ENCODE measurements at regions not wholly inside any gene's neighbourhood (a gene's known extent, or its start where the extent isn't known, plus 50 kb on each side); places are given as distances from the start of the nearest gene placed in this dataset.

- H3K36me3 ChIP-seq (ENCODE audit: insufficient read depth, low read length): no peaks in the 10 kb centered on the region
- H3K27me3 ChIP-seq (ENCODE audit: control insufficient read depth in 1 of 2, insufficient read depth in 2 of 2, low read length in 2 of 2): no peaks in the 10 kb centered on the region
- H3K4me1 ChIP-seq (ENCODE audit: insufficient read depth, low read length): peaks cover 9% of the 10 kb centered on the region
- no peak overlapping the region for H3K4me3 ChIP-seq (ENCODE audit: low read depth in 1 of 2, low read length in 2 of 2)
- no peak overlapping the region for H3K27ac ChIP-seq (ENCODE audit: low read depth, low read length)
- no peak overlapping the region for H3K9ac ChIP-seq (ENCODE audit: low read length)
- H3K9me3 ChIP-seq (ENCODE audit: low read length): no peaks in the 10 kb centered on the region
These were observed 233.0 kb upstream of the FAM83B start for GRCh38 chr6:54613596-54613995.

GRCh38 chr6:54614499-54615195 is 231.9 kb upstream of the FAM83B start:
- H3K27me3 ChIP-seq (ENCODE audit: control insufficient read depth in 1 of 2, insufficient read depth in 2 of 2, low read length in 2 of 2): no peaks in the 10 kb centered on the region
- H3K9ac ChIP-seq (ENCODE audit: low read length): no peak overlapping the region
- H3K4me3 ChIP-seq (ENCODE audit: low read depth in 1 of 2, low read length in 2 of 2): no peak overlapping the region
- H3K36me3 ChIP-seq (ENCODE audit: insufficient read depth, low read length): no peaks in the 10 kb centered on the region
- no peaks in the 10 kb centered on the region for H3K9me3 ChIP-seq (ENCODE audit: low read length)
- H3K4me1 ChIP-seq (ENCODE audit: insufficient read depth, low read length): peaks cover 9% of the 10 kb centered on the region
- H3K27ac ChIP-seq (ENCODE audit: low read depth, low read length): no peak overlapping the region

DNA sequence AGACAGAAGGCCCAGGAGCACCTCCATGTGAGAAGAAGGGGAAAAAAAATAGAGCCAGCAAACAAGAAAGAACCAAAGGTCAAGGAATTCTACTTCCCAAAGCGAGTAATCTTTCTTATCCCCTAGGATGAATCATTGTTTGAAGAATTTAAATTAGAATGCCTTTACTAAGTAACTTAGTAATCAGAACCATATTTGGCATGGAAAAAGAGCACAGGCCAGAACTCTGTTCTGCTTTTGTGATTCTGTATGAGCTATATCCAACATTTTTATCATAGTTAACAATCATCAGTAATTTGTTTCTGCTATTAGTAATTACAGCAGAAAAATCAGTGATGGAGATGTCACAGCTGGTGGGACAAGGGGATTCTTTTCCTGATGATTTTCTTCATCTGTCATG is 228.8 kb upstream of the FAM83B start:
- H3K4me1 ChIP-seq (ENCODE audit: insufficient read depth, low read length): peaks cover 9% of the 10 kb centered on the region
- H3K36me3 ChIP-seq (ENCODE audit: insufficient read depth, low read length): no peaks in the 10 kb centered on the region
- H3K9ac ChIP-seq (ENCODE audit: low read length): no peak overlapping the region
- no peak overlapping the region for H3K4me3 ChIP-seq (ENCODE audit: low read depth in 1 of 2, low read length in 2 of 2)
- no peak overlapping the region for H3K27ac ChIP-seq (ENCODE audit: low read depth, low read length)
- H3K9me3 ChIP-seq (ENCODE audit: low read length): no peaks in the 10 kb centered on the region
- H3K27me3 ChIP-seq (ENCODE audit: control insufficient read depth in 1 of 2, insufficient read depth in 2 of 2, low read length in 2 of 2): no peaks in the 10 kb centered on the region

- no peak overlapping the region for H3K27ac ChIP-seq (ENCODE audit: low read depth, low read length)
- H3K9ac ChIP-seq (ENCODE audit: low read length): no peak overlapping the region
- no peaks in the 10 kb centered on the region for H3K9me3 ChIP-seq (ENCODE audit: low read length)
These were observed 228.0 kb upstream of the FAM83B start for GRCh38 chr6:54618572-54618971.

DNA sequence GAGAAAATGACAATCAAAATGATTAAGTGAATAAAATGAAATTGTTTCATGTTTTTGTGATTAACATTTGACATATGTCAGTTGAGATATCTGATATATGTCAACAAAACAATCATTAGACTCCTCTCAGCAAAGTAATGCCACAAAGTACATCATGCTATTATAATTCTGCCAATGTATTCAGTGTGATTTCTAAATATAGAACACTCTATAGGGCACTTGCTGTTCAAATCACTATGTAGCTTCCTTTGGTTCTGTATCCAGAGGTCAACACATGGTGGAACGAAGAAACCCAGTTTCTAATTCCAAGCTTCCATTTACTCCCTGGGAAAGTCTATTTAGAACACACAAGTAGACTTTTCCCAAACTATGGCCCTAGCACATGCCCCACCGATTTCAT is 227.5 kb upstream of the FAM83B start:
- no peak overlapping the region for H3K9ac ChIP-seq (ENCODE audit: low read length)
- H3K27me3 ChIP-seq (ENCODE audit: control insufficient read depth in 1 of 2, insufficient read depth in 2 of 2, low read length in 2 of 2): no peaks in the 10 kb centered on the region
- H3K9me3 ChIP-seq (ENCODE audit: low read length): no peaks in the 10 kb centered on the region
- H3K27ac ChIP-seq (ENCODE audit: low read depth, low read length): no peak overlapping the region
- H3K36me3 ChIP-seq (ENCODE audit: insufficient read depth, low read length): no peaks in the 10 kb centered on the region
- no peak overlapping the region for H3K4me3 ChIP-seq (ENCODE audit: low read depth in 1 of 2, low read length in 2 of 2)
- peaks cover 9% of the 10 kb centered on the region for H3K4me1 ChIP-seq (ENCODE audit: insufficient read depth, low read length)

More at GRCh38 chr6:54618572-54618971, 228.0 kb upstream of the FAM83B start:
- Histone ChIP-seq H3K4me1 (ENCODE audit: insufficient read depth, low read length) (peaks cover 9% of the 10 kb centered on the region), H3K4me3 (ENCODE audit: low read depth in 1 of 2, low read length in 2 of 2) (no peak overlapping the region), H3K27me3 (ENCODE audit: control insufficient read depth in 1 of 2, insufficient read depth in 2 of 2, low read length in 2 of 2) (no peaks in the 10 kb centered on the region), H3K36me3 (ENCODE audit: insufficient read depth, low read length) (no peaks in the 10 kb centered on the region)

DNA sequence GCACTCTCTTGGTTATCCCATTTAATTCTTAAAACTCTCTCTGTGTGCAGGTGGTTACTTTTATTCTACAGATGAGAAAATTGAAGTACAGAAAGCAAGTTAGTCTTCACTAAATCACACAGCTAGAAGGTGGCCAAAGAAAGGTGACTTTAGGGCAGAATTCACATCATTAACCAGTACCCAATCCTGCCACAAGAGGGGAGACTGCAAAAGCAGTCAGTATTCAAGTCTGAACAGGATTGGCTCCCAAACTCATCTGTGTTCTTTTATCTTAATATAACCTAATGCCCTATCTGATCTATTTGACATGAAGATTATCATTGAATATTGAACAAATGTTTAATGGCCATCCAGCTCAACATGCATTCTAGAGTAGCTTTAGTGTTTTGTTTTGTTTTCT is 225.3 kb upstream of the FAM83B start:
- no peaks in the 10 kb centered on the region for H3K9me3 ChIP-seq (ENCODE audit: low read length)
- H3K4me3 ChIP-seq (ENCODE audit: low read depth in 1 of 2, low read length in 2 of 2): no peak overlapping the region
- H3K27ac ChIP-seq (ENCODE audit: low read depth, low read length): no peak overlapping the region
- H3K36me3 ChIP-seq (ENCODE audit: insufficient read depth, low read length): no peaks in the 10 kb centered on the region
- no peak overlapping the region for H3K9ac ChIP-seq (ENCODE audit: low read length)
- H3K27me3 ChIP-seq (ENCODE audit: control insufficient read depth in 1 of 2, insufficient read depth in 2 of 2, low read length in 2 of 2): no peaks in the 10 kb centered on the region
- peaks cover 9% of the 10 kb centered on the region for H3K4me1 ChIP-seq (ENCODE audit: insufficient read depth, low read length)

DNA sequence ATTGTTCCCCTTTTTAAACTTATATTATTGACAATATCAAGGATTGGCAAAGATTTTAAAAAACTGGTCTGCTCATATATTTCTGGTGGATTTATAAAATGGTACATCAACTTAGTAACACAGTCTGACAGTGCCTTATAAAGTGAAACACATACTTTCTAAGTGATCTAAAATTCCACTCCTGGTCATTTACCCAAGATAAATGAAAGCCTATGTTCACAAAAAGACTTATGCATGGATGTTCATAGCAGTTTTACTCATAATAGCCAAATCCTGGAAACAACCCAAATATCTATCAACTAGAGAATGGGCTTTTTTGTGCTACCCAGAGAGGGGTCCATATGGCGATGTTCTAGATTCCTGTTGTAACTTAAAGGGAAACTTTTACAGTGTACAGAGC is 222.4 kb upstream of the FAM83B start:
- Histone ChIP-seq H3K27me3 (ENCODE audit: control insufficient read depth in 1 of 2, insufficient read depth in 2 of 2, low read length in 2 of 2) (no peaks in the 10 kb centered on the region), H3K4me1 (ENCODE audit: insufficient read depth, low read length) (no peaks in the 10 kb centered on the region), H3K9ac (ENCODE audit: low read length) (no peak overlapping the region), H3K9me3 (ENCODE audit: low read length) (no peaks in the 10 kb centered on the region), H3K27ac (ENCODE audit: low read depth, low read length) (no peak overlapping the region), H3K4me3 (ENCODE audit: low read depth in 1 of 2, low read length in 2 of 2) (no peak overlapping the region), H3K36me3 (ENCODE audit: insufficient read depth, low read length) (no peaks in the 10 kb centered on the region)

GRCh38 chr6:54624779-54625178 is 221.8 kb upstream of the FAM83B start:
- no peak overlapping the region for H3K27ac ChIP-seq (ENCODE audit: low read depth, low read length)
- no peaks in the 10 kb centered on the region for H3K27me3 ChIP-seq (ENCODE audit: control insufficient read depth in 1 of 2, insufficient read depth in 2 of 2, low read length in 2 of 2)
- H3K4me3 ChIP-seq (ENCODE audit: low read depth in 1 of 2, low read length in 2 of 2): no peak overlapping the region
- H3K9ac ChIP-seq (ENCODE audit: low read length): no peak overlapping the region
- H3K9me3 ChIP-seq (ENCODE audit: low read length): no peaks in the 10 kb centered on the region
- no peaks in the 10 kb centered on the region for H3K36me3 ChIP-seq (ENCODE audit: insufficient read depth, low read length)
- H3K4me1 ChIP-seq (ENCODE audit: insufficient read depth, low read length): no peaks in the 10 kb centered on the region

- Histone ChIP-seq H3K27ac (ENCODE audit: low read depth, low read length) (no peak overlapping the region), H3K4me1 (ENCODE audit: insufficient read depth, low read length) (no peaks in the 10 kb centered on the region), H3K9me3 (ENCODE audit: low read length) (no peaks in the 10 kb centered on the region), H3K4me3 (ENCODE audit: low read depth in 1 of 2, low read length in 2 of 2) (no peak overlapping the region), H3K27me3 (ENCODE audit: control insufficient read depth in 1 of 2, insufficient read depth in 2 of 2, low read length in 2 of 2) (no peaks in the 10 kb centered on the region), H3K36me3 (ENCODE audit: insufficient read depth, low read length) (no peaks in the 10 kb centered on the region), H3K9ac (ENCODE audit: low read length) (no peak overlapping the region)
These were observed 217.4 kb upstream of the FAM83B start for GRCh38 chr6:54629131-54629530.

- no peak overlapping the region for H3K4me3 ChIP-seq (ENCODE audit: low read depth in 1 of 2, low read length in 2 of 2)
- no peaks in the 10 kb centered on the region for H3K27me3 ChIP-seq (ENCODE audit: control insufficient read depth in 1 of 2, insufficient read depth in 2 of 2, low read length in 2 of 2)
- no peaks in the 10 kb centered on the region for H3K36me3 ChIP-seq (ENCODE audit: insufficient read depth, low read length)
- H3K9ac ChIP-seq (ENCODE audit: low read length): no peak overlapping the region
- no peaks in the 10 kb centered on the region for H3K9me3 ChIP-seq (ENCODE audit: low read length)
- H3K4me1 ChIP-seq (ENCODE audit: insufficient read depth, low read length): no peaks in the 10 kb centered on the region
- no peak overlapping the region for H3K27ac ChIP-seq (ENCODE audit: low read depth, low read length)
These were observed 213.5 kb upstream of the FAM83B start for GRCh38 chr6:54632984-54633565.

- Histone ChIP-seq H3K4me1 (ENCODE audit: insufficient read depth, low read length) (no peaks in the 10 kb centered on the region), H3K9ac (ENCODE audit: low read length) (no peak overlapping the region), H3K9me3 (ENCODE audit: low read length) (no peaks in the 10 kb centered on the region), H3K36me3 (ENCODE audit: insufficient read depth, low read length) (no peaks in the 10 kb centered on the region), H3K27me3 (ENCODE audit: control insufficient read depth in 1 of 2, insufficient read depth in 2 of 2, low read length in 2 of 2) (no peaks in the 10 kb centered on the region), H3K27ac (ENCODE audit: low read depth, low read length) (no peak overlapping the region), H3K4me3 (ENCODE audit: low read depth in 1 of 2, low read length in 2 of 2) (no peak overlapping the region)
These were observed 213.0 kb upstream of the FAM83B start for GRCh38 chr6:54633601-54634000.

GRCh38 chr6:54640911-54641310 is 205.7 kb upstream of the FAM83B start:
- H3K9ac ChIP-seq (ENCODE audit: low read length): no peak overlapping the region
- no peaks in the 10 kb centered on the region for H3K36me3 ChIP-seq (ENCODE audit: insufficient read depth, low read length)
- no peaks in the 10 kb centered on the region for H3K9me3 ChIP-seq (ENCODE audit: low read length)
- H3K27ac ChIP-seq (ENCODE audit: low read depth, low read length): no peak overlapping the region
- H3K4me3 ChIP-seq (ENCODE audit: low read depth in 1 of 2, low read length in 2 of 2): no peak overlapping the region
- H3K27me3 ChIP-seq (ENCODE audit: control insufficient read depth in 1 of 2, insufficient read depth in 2 of 2, low read length in 2 of 2): no peaks in the 10 kb centered on the region
- H3K4me1 ChIP-seq (ENCODE audit: insufficient read depth, low read length): peaks cover 14% of the 10 kb centered on the region

All from muscle layer of colon (tissue), 2 donors.